HepG2 (cell line): ENCODE measurements at regions not wholly inside any gene's neighbourhood (a gene's known extent, or its start where the extent isn't known, plus 50 kb on each side); places are given as distances from the start of the nearest gene placed in this dataset.

Source experiments
- ATAC-seq: fragments of 200-7000 bp; cut with Tn5 transposase; 3 replicates; pipeline ENCODE4 v1.9.1; 2020; ENCODE audit warnings: mild to moderate bottlenecking, moderate library complexity
- BruUV-seq: library from RNA; stranded (reverse); fragments of 400-500 nt; replicated peaks from 2 replicates; lab custom pipeline; 2021; lab: Mats Ljungman, UMichigan
- CTCF ChIA-PET: fragments of 300-600 bp; formaldehyde crosslinking; extraction: SDS; loops from one replicate; lab custom pipeline; 2021; ENCODE audit warnings: low total read pairs, inconsistent platforms, low intra/inter-chr PET ratio; lab: Yijun Ruan, JAX
- POLR2A ChIA-PET: fragments of 350-600 bp; sonication (Branson Sonifier 250); formaldehyde crosslinking; loops from one replicate; lab custom pipeline; 2020; ENCODE audit warnings: antibody characterized with exemption, inconsistent platforms; lab: Yijun Ruan, JAX
- DNase-seq: peaks from one replicate; pipeline ENCODE4 v3.0.0-alpha.2; 2015; ENCODE audit warnings: low spot score
- FAIRE-seq: peaks from 3 replicates; lab custom pipeline; 2011; peaks lifted over from hg19 to GRCh38; lab: Jason Lieb, UNC
- H2AFZ ChIP-seq: one replicate; pipeline ENCODE4 v1.6.1; 2011; ENCODE audit warnings: low read length, inconsistent platforms
- H3K27ac ChIP-seq: fragments of 300-600 bp; 3 replicates; pipeline ENCODE4 v1.8.0; 2011; ENCODE audit warnings: mixed run types, mild to moderate bottlenecking, mixed read lengths, low read length, inconsistent platforms; ENCODE audit not compliant: insufficient read depth; ENCODE audit errors: extremely low read length
- H3K27me3 ChIP-seq, 2 experiments: fragments of 200-600 bp in 1 of 2; 2 replicates in 1 of 2; 3 replicates in 1 of 2; pipeline versions ENCODE4 v1.6.0 to v1.8.0; 2011; ENCODE audit warnings: low read length in 2 of 2, mild to moderate bottlenecking in 2 of 2, moderate library complexity in 2 of 2, inconsistent platforms in 1 of 2; ENCODE audit not compliant: insufficient read depth in 2 of 2, control insufficient read depth in 1 of 2
- H3K36me3 ChIP-seq, 2 experiments: fragments of 200-600 bp in 1 of 2; replicated peaks in 1 of 2; 2 replicates in 1 of 2; 3 replicates in 1 of 2; pipeline versions ENCODE4 v1.5.1 to v1.8.0; 2011; ENCODE audit warnings: low read length in 2 of 2, inconsistent platforms in 1 of 2; ENCODE audit not compliant: insufficient read depth in 2 of 2, control insufficient read depth in 1 of 2
- H3K4me1 ChIP-seq: 2 replicates; pipeline ENCODE4 v1.5.1; 2012; ENCODE audit warnings: low read length, inconsistent platforms; ENCODE audit not compliant: insufficient read depth
- H3K4me2 ChIP-seq: 2 replicates; pipeline ENCODE4 v1.6.0; 2011; ENCODE audit warnings: low read depth, low read length, inconsistent platforms
- H3K4me3 ChIP-seq, 3 experiments: fragments of 200-600 bp in 1 of 3; sonication (generic), shearing (Covaris generic) in 1 of 3; replicated peaks in 1 of 3; 2 replicates each; pipeline ENCODE4 v1.5.1; 2011 to 2016; ENCODE audit warnings: low read length in 3 of 3, inconsistent platforms in 2 of 3, low read depth in 2 of 3, mild to moderate bottlenecking in 2 of 3, control low read depth in 1 of 3, mixed read lengths in 1 of 3; ENCODE audit not compliant: insufficient read depth in 1 of 3
- H3K79me2 ChIP-seq: one replicate; pipeline ENCODE4 v1.6.1; 2011; ENCODE audit warnings: low read length, inconsistent platforms; ENCODE audit not compliant: insufficient read depth
- H3K9ac ChIP-seq: 2 replicates; pipeline ENCODE4 v1.6.0; 2011; ENCODE audit warnings: mild to moderate bottlenecking, low read depth, low read length, inconsistent platforms; ENCODE audit not compliant: insufficient read depth
- H3K9me3 ChIP-seq: 2 replicates; pipeline ENCODE4 v1.5.1; 2012; ENCODE audit warnings: mild to moderate bottlenecking, low read length
- H4K20me1 ChIP-seq: 2 replicates; pipeline ENCODE4 v1.6.0; 2011; ENCODE audit warnings: inconsistent platforms, mild to moderate bottlenecking, low read length, moderate library complexity; ENCODE audit not compliant: insufficient read depth
- ATRX ChIP-seq: sonication (generic); formaldehyde crosslinking; IDR thresholded peaks from 2 replicates; pipeline ENCODE4 v1.4.0; 2020; ENCODE audit warnings: missing genetic modification reagents, borderline replicate concordance
- EP300 ChIP-seq, 3 experiments: sonication (generic) in 1 of 3; formaldehyde crosslinking in 1 of 3; IDR thresholded peaks; 2 replicates each; pipeline versions ENCODE4 v1.5.1 to v1.6.1; 2011 to 2020; ENCODE audit warnings: low read depth in 2 of 3, low read length in 2 of 3, borderline replicate concordance in 1 of 3, improper control_type of control experiment in 1 of 3, mild to moderate bottlenecking in 1 of 3, missing genetic modification reagents in 1 of 3, moderate library complexity in 1 of 3
- ESRRA ChIP-seq: sonication (generic); formaldehyde crosslinking; IDR thresholded peaks from 2 replicates; pipeline ENCODE4 v1.5.1; 2020; ENCODE audit warnings: mild to moderate bottlenecking, low read depth, missing genetic modification reagents
- ZNF124 ChIP-seq: sonication (generic); formaldehyde crosslinking; IDR thresholded peaks from 2 replicates; pipeline ENCODE4 v1.4.0; 2020; ENCODE audit warnings: missing genetic modification reagents
- ZNF441 ChIP-seq: sonication (generic); formaldehyde crosslinking; IDR thresholded peaks from 2 replicates; pipeline ENCODE4 v1.7.0; 2021; ENCODE audit warnings: missing genetic modification reagents, borderline replicate concordance
- ZNF501 ChIP-seq: sonication (generic); formaldehyde crosslinking; IDR thresholded peaks from 2 replicates; pipeline ENCODE4 v1.5.1; 2020; ENCODE audit warnings: mild to moderate bottlenecking, moderate library complexity, missing genetic modification reagents
- ZNF644 ChIP-seq: IDR thresholded peaks from 2 replicates; pipeline ENCODE4 v1.6.1; 2016; ENCODE audit warnings: low read depth
- ZSCAN9 ChIP-seq: IDR thresholded peaks from 2 replicates; pipeline ENCODE4 v1.6.1; 2016; ENCODE audit warnings: borderline replicate concordance
- WGBS: methylation state at CpG from one replicate; pipeline ENCODE4 v1.1.6; 2017; ENCODE audit warnings: low lambda C conversion rate; 5-methylcytosine and 5-hydroxymethylcytosine counted together
- in situ Hi-C: cut with HindIII; loops from 2 replicates; pipeline ENCODE4 v1.10.0; 2017; ENCODE audit warnings: low pct_unique_long_range_greater_than_20kb; ENCODE audit not compliant: extremely low pct_ligation_motif_present
- intact Hi-C: fragments of 100-400 bp; cut with micrococcal nuclease; formaldehyde crosslinking; loops from one replicate; pipeline ENCODE4 v1.10.0; 2022; ENCODE audit not compliant: unreplicated experiment
- TF ChIP-seq, protein P1 (sequence below): sonication (generic); formaldehyde crosslinking; IDR thresholded peaks from 2 replicates; pipeline ENCODE4 v1.4.0; 2020; ENCODE audit warnings: mild to moderate bottlenecking, missing genetic modification reagents
- TF ChIP-seq, protein P2 (sequence below): sonication (generic); formaldehyde crosslinking; IDR thresholded peaks from 2 replicates; pipeline ENCODE4 v1.4.0; 2020; ENCODE audit warnings: low read depth, mild to moderate bottlenecking, missing genetic modification reagents
- TF ChIP-seq, protein P3 (sequence below): sonication (generic); formaldehyde crosslinking; IDR thresholded peaks from 2 replicates; pipeline ENCODE4 v1.5.1; 2020; ENCODE audit warnings: missing genetic modification reagents, mild to moderate bottlenecking, borderline replicate concordance

DNA sequence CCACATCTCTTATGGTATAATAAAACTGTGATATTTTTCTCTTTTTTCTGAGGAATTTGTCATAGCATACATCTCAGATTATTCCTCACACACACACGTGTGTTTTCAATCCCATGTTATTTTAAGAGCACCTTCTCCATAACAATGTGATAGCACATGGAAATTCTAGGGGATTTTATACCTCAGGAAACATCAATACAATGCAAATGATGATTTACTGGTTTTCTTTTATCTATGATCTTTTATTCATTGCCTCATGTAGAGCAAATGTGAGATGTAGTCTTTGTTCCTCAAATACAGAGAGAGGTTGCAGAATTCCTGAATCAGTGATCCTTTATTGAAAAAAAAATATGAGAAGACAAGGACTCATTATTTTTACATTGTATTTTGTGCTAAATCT is 128.3 kb upstream of the ROBO1 start:
- POLR2A ChIA-PET = no interaction called here
- Histone ChIP-seq H3K27ac (no peak overlapping the region), H3K9me3 (no peaks in the 10 kb centered on the region), H3K9ac (no peak overlapping the region), H3K79me2 (no peaks in the 10 kb centered on the region), H3K27me3 (no peaks in the 10 kb centered on the region; a peak in 1 of 5 replicates), H3K4me1 (no peaks in the 10 kb centered on the region), H3K4me2 (no peak overlapping the region), H2AFZ (no peak overlapping the region), H4K20me1 (no peaks in the 10 kb centered on the region), H3K36me3 (no peaks in the 10 kb centered on the region), H3K4me3 (no peak overlapping the region)
- BruUV-seq = no TSS peak
- WGBS = 3% methylated on average over 1 of the region's 1 CpG
- intact Hi-C loops = no loop called here
- no peak for TF ChIP-seq ZNF644 (CRISPR knock-in tag)
- ATAC-seq (no peak), FAIRE-seq (no peak), DNase-seq (no peak)
- in situ Hi-C loops = no loop called here
- CTCF ChIA-PET = no interaction called here

GRCh38 chr3:79887213-79887612 is 119.4 kb upstream of the ROBO1 start:
- FAIRE-seq (no peak), ATAC-seq (no peak), DNase-seq (no peak)
- H3K9ac ChIP-seq = no peak overlapping the region
- no TSS peak for BruUV-seq
- no peaks in the 10 kb centered on the region for H3K4me1 ChIP-seq
- TF ChIP-seq, protein P1, sequence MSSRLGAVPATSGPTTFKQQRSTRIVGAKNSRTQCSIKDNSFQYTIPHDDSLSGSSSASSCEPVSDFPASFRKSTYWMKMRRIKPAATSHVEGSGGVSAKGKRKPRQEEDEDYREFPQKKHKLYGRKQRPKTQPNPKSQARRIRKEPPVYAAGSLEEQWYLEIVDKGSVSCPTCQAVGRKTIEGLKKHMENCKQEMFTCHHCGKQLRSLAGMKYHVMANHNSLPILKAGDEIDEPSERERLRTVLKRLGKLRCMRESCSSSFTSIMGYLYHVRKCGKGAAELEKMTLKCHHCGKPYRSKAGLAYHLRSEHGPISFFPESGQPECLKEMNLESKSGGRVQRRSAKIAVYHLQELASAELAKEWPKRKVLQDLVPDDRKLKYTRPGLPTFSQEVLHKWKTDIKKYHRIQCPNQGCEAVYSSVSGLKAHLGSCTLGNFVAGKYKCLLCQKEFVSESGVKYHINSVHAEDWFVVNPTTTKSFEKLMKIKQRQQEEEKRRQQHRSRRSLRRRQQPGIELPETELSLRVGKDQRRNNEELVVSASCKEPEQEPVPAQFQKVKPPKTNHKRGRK (CRISPR knock-in tag) = no peak
- TF ChIP-seq ZNF501 (CRISPR knock-in tag) (no peak), EP300 (IDR thresholded peaks at IDR 0.05; ENCODE audit: low read depth in 2 of 2, low read length in 2 of 2) (no peak), EP300 (CRISPR knock-in tag; IDR thresholded peaks at IDR 0.05; ENCODE audit: borderline replicate concordance) (no peak), ESRRA (CRISPR knock-in tag) (no peak), ZSCAN9 (CRISPR knock-in tag) (no peak), ZNF124 (no peak), ZNF441 (no peak), ATRX (CRISPR knock-in tag) (no peak)
- TF ChIP-seq, protein P2, sequence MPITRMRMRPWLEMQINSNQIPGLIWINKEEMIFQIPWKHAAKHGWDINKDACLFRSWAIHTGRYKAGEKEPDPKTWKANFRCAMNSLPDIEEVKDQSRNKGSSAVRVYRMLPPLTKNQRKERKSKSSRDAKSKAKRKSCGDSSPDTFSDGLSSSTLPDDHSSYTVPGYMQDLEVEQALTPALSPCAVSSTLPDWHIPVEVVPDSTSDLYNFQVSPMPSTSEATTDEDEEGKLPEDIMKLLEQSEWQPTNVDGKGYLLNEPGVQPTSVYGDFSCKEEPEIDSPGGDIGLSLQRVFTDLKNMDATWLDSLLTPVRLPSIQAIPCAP (CRISPR knock-in tag) = no peak
- TF ChIP-seq, protein P3, sequence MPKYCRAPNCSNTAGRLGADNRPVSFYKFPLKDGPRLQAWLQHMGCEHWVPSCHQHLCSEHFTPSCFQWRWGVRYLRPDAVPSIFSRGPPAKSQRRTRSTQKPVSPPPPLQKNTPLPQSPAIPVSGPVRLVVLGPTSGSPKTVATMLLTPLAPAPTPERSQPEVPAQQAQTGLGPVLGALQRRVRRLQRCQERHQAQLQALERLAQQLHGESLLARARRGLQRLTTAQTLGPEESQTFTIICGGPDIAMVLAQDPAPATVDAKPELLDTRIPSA (CRISPR knock-in tag) = no peak
- WGBS = 17% methylated on average over 2 of the region's 2 CpGs
- intact Hi-C loops = no loop called here
- H3K4me2 ChIP-seq = no peak overlapping the region
- H3K27me3 ChIP-seq = no peaks in the 10 kb centered on the region
- no peaks in the 10 kb centered on the region for H3K79me2 ChIP-seq
- no peaks in the 10 kb centered on the region for H3K36me3 ChIP-seq
- POLR2A ChIA-PET = no interaction called here
- no peak overlapping the region for H3K27ac ChIP-seq
- H4K20me1 ChIP-seq = no peaks in the 10 kb centered on the region
- in situ Hi-C loops = no loop called here
- H2AFZ ChIP-seq = no peak overlapping the region
- H3K9me3 ChIP-seq = no peaks in the 10 kb centered on the region
- no peak overlapping the region for H3K4me3 ChIP-seq
- CTCF ChIA-PET = no interaction called here
